Neural cell (in vitro differentiated cells): ENCODE measurements at regions not wholly inside any gene's neighbourhood (a gene's known extent, or its start where the extent isn't known, plus 50 kb on each side); places are given as distances from the start of the nearest gene placed in this dataset.

Source experiments
- CTCF ChIP-seq: fragments of 450-650 bp; IDR thresholded peaks from 2 replicates; pipeline ENCODE4 v1.5.1; 2014; ENCODE audit warnings: antibody characterized with exemption, mild to moderate bottlenecking, moderate library complexity; ENCODE audit not compliant: poor library complexity, severe bottlenecking
- EZH2 ChIP-seq: fragments of 200-600, 300-800 bp; shearing (Covaris generic), sonication (generic); IDR thresholded peaks from 2 replicates; pipeline ENCODE4 v1.6.1; 2014; ENCODE audit warnings: antibody characterized with exemption, low read length, borderline replicate concordance, mild to moderate bottlenecking; ENCODE audit not compliant: insufficient read depth, poor library complexity, severe bottlenecking
- RAD21 ChIP-seq: fragments of 450-650 bp; conservative IDR thresholded peaks from 2 replicates; pipeline ENCODE4 v1.6.1; 2014; ENCODE audit warnings: antibody characterized with exemption, mild to moderate bottlenecking, moderate library complexity

GRCh38 chr10:118915161-118915560 lies 114.4 kb upstream of the NANOS1 start:
- TF ChIP-seq CTCF (no peak), EZH2 (no peak), RAD21 (no peak)
